Nephron (organoid): ENCODE measurements at regions not wholly inside any gene's neighbourhood (a gene's known extent, or its start where the extent isn't known, plus 50 kb on each side); places are given as distances from the start of the nearest gene placed in this dataset.

Experiments used
- H3K27ac Mint-ChIP-seq, 3 experiments: 2 replicates each; pipeline ENCODE4 v1.8.0; 2020; ENCODE audit warnings: mixed read lengths in 3 of 3, mild to moderate bottlenecking in 2 of 3, moderate library complexity in 1 of 3
- H3K27me3 Mint-ChIP-seq: 2 replicates; pipeline ENCODE4 v1.8.0; 2021; ENCODE audit warnings: low read depth, mild to moderate bottlenecking, moderate library complexity, mixed read lengths
- H3K36me3 Mint-ChIP-seq: 2 replicates; pipeline ENCODE4 v1.8.0; 2020; ENCODE audit warnings: low read depth, mixed read lengths
- H3K4me1 Mint-ChIP-seq: 2 replicates; pipeline ENCODE4 v1.8.0; 2020; ENCODE audit warnings: mixed read lengths
- H3K4me3 Mint-ChIP-seq, 3 experiments: 2 replicates each; pipeline ENCODE4 v1.8.0; 2020; ENCODE audit warnings: mild to moderate bottlenecking in 3 of 3, mixed read lengths in 3 of 3, moderate library complexity in 2 of 3
- H3K9me3 Mint-ChIP-seq: 2 replicates; pipeline ENCODE4 v1.8.0; 2020; ENCODE audit warnings: mixed read lengths
- TF ChIP-seq, protein P1 (sequence below), 3 experiments: fragments of 200-600 bp; sonication (generic); IDR thresholded peaks; one replicate each; pipeline ENCODE4 v1.5.0; 2021; ENCODE audit warnings: antibody characterized with exemption in 3 of 3; ENCODE audit not compliant: unreplicated experiment in 3 of 3

GRCh38 chr3:147737376-147737775, 328.2 kb downstream of the ZIC1 start:
- Mint-ChIP-seq H3K27me3 (no peaks in the 10 kb centered on the region), H3K4me1 (peaks cover 20% of the 10 kb centered on the region), H3K27ac (no peak overlapping the region), H3K9me3 (no peaks in the 10 kb centered on the region), H3K4me3 (no peak overlapping the region), H3K36me3 (no peaks in the 10 kb centered on the region)
- TF ChIP-seq, protein P1, sequence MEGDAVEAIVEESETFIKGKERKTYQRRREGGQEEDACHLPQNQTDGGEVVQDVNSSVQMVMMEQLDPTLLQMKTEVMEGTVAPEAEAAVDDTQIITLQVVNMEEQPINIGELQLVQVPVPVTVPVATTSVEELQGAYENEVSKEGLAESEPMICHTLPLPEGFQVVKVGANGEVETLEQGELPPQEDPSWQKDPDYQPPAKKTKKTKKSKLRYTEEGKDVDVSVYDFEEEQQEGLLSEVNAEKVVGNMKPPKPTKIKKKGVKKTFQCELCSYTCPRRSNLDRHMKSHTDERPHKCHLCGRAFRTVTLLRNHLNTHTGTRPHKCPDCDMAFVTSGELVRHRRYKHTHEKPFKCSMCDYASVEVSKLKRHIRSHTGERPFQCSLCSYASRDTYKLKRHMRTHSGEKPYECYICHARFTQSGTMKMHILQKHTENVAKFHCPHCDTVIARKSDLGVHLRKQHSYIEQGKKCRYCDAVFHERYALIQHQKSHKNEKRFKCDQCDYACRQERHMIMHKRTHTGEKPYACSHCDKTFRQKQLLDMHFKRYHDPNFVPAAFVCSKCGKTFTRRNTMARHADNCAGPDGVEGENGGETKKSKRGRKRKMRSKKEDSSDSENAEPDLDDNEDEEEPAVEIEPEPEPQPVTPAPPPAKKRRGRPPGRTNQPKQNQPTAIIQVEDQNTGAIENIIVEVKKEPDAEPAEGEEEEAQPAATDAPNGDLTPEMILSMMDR (IDR thresholded peaks at IDR 0.05; ENCODE audit: unreplicated experiment in 3 of 3): no peak

DNA sequence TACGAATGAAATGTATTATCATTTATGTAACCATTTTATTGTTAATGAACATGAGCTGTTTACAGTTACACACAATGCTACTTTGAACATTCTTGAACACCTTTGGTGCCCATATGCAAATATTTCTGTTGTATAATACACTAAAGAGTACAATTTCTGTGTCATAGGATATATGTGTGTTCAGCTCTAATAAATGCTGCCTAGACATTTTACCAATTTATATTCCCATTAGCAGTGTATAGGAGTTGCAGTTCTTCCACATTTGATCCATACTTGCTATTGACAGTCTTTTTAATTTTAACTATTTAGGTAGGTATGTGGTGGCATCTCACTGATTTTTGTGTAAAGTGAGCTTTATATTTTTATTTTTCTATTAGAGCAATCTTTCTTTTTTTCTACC, 331.8 kb downstream of the ZIC1 start:
- H3K27ac Mint-ChIP-seq: no peak overlapping the region
- H3K36me3 Mint-ChIP-seq: no peaks in the 10 kb centered on the region
- peaks cover 16% of the 10 kb centered on the region for H3K4me1 Mint-ChIP-seq
- TF ChIP-seq, protein P1 (IDR thresholded peaks at IDR 0.05; ENCODE audit: unreplicated experiment in 3 of 3): no peak
- H3K4me3 Mint-ChIP-seq: no peak overlapping the region
- H3K27me3 Mint-ChIP-seq: no peaks in the 10 kb centered on the region
- H3K9me3 Mint-ChIP-seq: no peaks in the 10 kb centered on the region

DNA sequence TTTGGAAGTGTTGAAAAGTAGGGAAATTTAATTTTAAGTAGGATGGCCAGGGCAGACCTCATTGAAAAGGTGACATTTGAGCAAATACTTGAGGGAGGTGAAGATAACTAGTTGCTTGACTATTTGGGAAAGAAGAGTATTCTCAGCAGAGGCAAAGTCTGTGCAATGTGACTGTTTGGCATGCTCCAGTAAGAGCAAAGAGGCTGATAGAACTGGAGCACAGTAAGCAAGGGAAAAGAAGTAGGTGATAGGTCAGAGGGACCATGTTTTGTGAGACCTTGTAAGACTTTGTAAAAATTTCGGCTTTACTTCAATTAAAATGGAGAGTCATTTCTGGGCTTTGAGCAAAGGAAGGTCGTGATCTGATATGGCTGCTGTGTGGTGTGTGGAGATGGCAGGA, 335.8 kb downstream of the ZIC1 start:
- Mint-ChIP-seq H3K4me3 (no peak overlapping the region), H3K36me3 (no peaks in the 10 kb centered on the region), H3K27ac (peak overlapping the region in 1 of 3 experiments; percentile 26), H3K4me1 (peaks cover 4% of the 10 kb centered on the region), H3K9me3 (peaks cover 4% of the 10 kb centered on the region), H3K27me3 (no peaks in the 10 kb centered on the region)
- TF ChIP-seq, protein P1 (IDR thresholded peaks at IDR 0.05; ENCODE audit: unreplicated experiment in 3 of 3): no peak

- H3K36me3 Mint-ChIP-seq: no peaks in the 10 kb centered on the region
- no peaks in the 10 kb centered on the region for H3K9me3 Mint-ChIP-seq
- no peak overlapping the region for H3K27ac Mint-ChIP-seq
- no peaks in the 10 kb centered on the region for H3K27me3 Mint-ChIP-seq
- no peak overlapping the region for H3K4me3 Mint-ChIP-seq
- H3K4me1 Mint-ChIP-seq: peaks cover 39% of the 10 kb centered on the region
- TF ChIP-seq, protein P1 (IDR thresholded peaks at IDR 0.05; ENCODE audit: unreplicated experiment in 3 of 3): no peak
These were observed 346.1 kb downstream of the ZIC1 start for GRCh38 chr3:147755310-147755709.

DNA sequence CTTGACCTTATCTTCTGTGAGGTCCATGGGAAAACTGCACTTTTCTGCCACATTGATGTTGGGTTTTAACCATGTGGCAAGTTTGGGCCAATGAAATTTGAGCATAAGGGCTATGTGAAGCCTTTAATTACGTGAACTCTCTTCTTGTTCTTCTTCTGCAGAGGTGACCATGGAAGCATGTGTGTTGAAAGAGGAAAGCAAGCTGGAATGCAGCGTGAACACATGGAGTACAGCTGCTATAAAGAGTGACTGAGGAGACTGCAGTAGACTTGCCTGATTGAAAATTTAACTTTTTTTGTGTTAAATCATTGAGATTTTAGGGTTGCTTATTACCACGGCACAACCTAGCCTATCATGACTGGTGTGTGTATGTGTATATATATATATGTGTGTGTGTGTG, 347.3 kb downstream of the ZIC1 start:
- H3K27me3 Mint-ChIP-seq: no peaks in the 10 kb centered on the region

DNA sequence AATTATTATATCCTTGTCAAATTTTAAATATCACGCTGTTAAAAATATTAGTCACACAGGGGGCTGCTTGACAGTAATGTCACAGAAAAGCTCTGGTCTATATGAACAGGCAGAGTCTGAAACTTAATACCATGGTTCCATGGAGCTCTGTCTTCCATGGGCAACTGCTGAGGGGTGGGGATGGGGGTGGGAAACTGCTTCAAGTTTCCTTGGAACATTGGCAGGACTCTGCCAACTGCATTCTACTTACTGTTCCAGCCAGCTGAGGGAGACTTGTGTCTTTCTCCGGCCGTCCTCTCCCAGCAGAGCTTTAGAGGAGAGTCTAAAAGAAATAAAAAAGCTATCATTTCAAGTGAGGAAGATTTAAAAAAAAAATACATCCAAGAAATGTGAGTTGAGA, 348.7 kb downstream of the ZIC1 start:
- no peaks in the 10 kb centered on the region for H3K9me3 Mint-ChIP-seq
- no peaks in the 10 kb centered on the region for H3K36me3 Mint-ChIP-seq
- TF ChIP-seq, protein P1 (IDR thresholded peaks at IDR 0.05; ENCODE audit: unreplicated experiment in 3 of 3): no peak
- peak overlapping the region in 2 of 3 experiments; percentile 42 to 49 for H3K4me3 Mint-ChIP-seq
- no peaks in the 10 kb centered on the region for H3K27me3 Mint-ChIP-seq
- peak overlapping the region; percentile 88 to 95 (median 92) for H3K27ac Mint-ChIP-seq
- peaks cover 45% of the 10 kb centered on the region for H3K4me1 Mint-ChIP-seq

More for the DNA sequence above, 347.3 kb downstream of the ZIC1 start:
- Mint-ChIP-seq H3K4me3 (no peak overlapping the region), H3K4me1 (peaks cover 45% of the 10 kb centered on the region), H3K27ac (peak overlapping the region; percentile 37 to 66 (median 66)), H3K36me3 (no peaks in the 10 kb centered on the region), H3K9me3 (no peaks in the 10 kb centered on the region)
- TF ChIP-seq, protein P1 (IDR thresholded peaks at IDR 0.05; ENCODE audit: unreplicated experiment in 3 of 3): no peak
